ENCODE measurements at regions not wholly inside any gene's neighbourhood (a gene's known extent, or its start where the extent isn't known, plus 50 kb on each side); places are given as distances from the start of the nearest gene placed in this dataset.

DNA sequence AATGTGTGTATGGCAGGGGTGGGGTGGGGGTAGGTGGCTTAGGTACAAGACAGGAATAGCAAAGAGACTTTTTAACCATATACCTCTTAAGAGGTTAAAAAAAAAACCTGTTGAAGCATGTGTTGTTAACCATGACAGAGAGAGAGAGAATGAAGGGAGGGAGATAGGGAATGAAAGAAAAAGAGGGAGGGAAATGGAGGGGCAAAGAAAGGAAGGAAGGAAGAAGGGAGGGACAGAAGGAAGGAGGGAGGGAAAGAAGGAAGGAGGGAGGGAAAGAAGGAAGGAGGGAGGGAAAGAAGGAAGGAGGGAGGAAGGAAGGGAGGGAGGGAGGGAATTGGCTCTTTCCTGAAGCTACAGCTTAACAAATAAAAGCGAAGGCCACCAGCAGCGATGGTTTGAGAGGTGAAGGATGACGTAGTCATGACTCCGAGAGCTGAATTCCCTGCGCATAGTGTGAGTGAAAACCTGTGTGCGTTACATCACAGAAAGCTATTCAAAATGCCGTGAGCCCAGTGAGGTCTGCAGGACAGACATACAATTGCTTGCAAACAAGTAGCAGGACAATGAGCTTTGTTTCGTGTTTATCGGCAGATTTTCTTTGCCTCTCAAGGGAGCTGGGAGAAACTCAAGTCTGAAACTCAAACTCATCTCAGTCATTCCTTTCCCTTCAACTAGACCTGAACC lies 88.6 kb upstream of the NEDD9 start:
- no peak overlapping the region for H3K4me3 ChIP-seq (ENCODE audit: low read depth, low read length)
- DNase-seq (ENCODE audit: low read depth) = no peak
- TF ChIP-seq, protein P1, sequence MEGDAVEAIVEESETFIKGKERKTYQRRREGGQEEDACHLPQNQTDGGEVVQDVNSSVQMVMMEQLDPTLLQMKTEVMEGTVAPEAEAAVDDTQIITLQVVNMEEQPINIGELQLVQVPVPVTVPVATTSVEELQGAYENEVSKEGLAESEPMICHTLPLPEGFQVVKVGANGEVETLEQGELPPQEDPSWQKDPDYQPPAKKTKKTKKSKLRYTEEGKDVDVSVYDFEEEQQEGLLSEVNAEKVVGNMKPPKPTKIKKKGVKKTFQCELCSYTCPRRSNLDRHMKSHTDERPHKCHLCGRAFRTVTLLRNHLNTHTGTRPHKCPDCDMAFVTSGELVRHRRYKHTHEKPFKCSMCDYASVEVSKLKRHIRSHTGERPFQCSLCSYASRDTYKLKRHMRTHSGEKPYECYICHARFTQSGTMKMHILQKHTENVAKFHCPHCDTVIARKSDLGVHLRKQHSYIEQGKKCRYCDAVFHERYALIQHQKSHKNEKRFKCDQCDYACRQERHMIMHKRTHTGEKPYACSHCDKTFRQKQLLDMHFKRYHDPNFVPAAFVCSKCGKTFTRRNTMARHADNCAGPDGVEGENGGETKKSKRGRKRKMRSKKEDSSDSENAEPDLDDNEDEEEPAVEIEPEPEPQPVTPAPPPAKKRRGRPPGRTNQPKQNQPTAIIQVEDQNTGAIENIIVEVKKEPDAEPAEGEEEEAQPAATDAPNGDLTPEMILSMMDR (IDR thresholded peaks at IDR 0.05; ENCODE audit: low read depth, low read length, missing control alignments) = no peak
- in situ Hi-C loops (cut with HindIII; ENCODE audit: low sequenced_read_pairs) = no loop called here

DNA sequence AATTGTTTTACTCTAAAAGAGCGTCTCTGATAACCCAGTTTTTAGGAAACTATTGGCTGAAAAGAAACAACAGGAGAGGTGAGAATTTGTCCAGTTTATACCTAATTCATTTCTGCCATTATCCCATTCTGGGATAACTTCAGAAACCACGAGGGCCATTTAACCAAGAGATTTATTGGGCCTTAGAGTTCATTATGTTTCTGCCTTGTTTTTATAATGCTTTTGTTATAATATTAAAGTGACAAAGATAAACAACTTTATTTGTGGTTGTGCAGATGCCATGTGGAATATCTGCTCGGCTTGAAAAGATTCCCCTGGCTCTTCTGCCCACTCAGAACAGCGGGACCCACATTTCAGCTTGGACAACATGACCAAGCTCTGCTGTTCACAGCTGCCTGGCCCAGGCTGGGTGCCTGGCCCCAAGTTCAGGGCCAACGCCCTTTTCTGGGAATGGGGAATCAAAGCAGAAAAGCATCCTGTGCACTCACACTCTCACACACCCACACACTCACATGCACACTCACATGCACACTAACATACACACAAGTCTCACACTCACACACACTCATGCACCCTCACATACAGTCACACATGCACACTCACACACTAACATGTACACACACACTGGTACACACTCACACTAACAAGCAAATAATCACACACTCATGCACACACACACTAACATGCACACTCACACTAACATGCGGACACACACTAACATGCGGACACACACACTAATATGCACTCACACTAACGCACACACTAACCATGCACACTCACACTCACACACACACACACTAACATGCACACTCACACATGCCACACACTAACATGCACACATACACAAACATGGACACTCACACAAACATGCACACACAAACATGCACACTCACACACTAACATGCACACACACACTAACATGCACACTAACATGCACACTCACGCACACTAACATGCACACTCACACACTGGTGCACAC lies 86.7 kb upstream of the NEDD9 start:
- TF ChIP-seq, protein P1 (IDR thresholded peaks at IDR 0.05; ENCODE audit: low read depth, low read length, missing control alignments) = no peak
- H3K4me3 ChIP-seq (ENCODE audit: low read depth, low read length) = no peak overlapping the region
- no peak for DNase-seq (ENCODE audit: low read depth)
- in situ Hi-C loops (cut with HindIII; ENCODE audit: low sequenced_read_pairs) = no loop called here

DNA sequence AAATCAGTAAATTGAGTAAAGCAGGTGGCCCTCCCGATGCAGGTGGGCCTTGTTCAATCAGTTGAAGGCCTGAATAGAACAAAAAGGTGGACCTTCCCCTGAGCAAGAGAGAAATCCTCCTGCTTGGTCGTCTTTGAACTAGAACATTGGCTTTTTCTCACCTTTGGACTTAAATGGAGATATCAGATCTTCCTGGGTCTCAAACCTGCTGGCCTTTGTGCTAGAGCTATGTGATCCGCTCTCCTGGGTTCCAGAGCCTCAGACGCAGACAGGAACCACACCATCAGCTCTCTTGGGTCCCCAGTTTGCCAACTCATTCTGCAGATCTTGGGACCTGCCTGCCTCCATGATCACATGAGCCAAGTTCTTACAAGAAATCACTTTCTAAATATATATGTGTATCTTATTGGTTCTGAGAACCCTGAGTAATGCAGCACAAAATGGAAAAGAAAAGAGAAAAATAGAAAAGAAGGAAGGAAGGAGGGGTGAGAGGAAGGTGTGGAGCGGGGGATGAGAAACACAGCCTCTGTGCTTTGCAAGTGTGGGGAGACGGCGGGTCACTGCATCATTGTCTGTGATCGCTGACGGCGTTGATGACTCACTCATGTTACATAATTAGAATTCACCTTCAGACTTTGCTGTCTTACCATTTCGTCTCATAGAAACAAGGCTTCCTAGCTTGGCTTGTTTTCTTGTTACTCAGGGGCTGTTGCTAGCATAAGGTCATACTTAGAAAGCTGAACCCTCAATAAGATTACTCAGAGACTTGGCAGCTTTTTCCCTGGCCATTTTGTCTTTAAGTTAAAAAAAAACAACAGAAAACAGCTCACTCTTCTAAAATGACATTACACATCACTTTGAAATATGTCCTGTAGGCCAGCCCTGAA lies 85.7 kb upstream of the NEDD9 start:
- TF ChIP-seq, protein P1 (IDR thresholded peaks at IDR 0.05; ENCODE audit: low read depth, low read length, missing control alignments) = no peak
- DNase-seq (ENCODE audit: low read depth) = peak; percentile 92
- in situ Hi-C loops (cut with HindIII; ENCODE audit: low sequenced_read_pairs) = no loop called here
- no peak overlapping the region for H3K4me3 ChIP-seq (ENCODE audit: low read depth, low read length)

DNA sequence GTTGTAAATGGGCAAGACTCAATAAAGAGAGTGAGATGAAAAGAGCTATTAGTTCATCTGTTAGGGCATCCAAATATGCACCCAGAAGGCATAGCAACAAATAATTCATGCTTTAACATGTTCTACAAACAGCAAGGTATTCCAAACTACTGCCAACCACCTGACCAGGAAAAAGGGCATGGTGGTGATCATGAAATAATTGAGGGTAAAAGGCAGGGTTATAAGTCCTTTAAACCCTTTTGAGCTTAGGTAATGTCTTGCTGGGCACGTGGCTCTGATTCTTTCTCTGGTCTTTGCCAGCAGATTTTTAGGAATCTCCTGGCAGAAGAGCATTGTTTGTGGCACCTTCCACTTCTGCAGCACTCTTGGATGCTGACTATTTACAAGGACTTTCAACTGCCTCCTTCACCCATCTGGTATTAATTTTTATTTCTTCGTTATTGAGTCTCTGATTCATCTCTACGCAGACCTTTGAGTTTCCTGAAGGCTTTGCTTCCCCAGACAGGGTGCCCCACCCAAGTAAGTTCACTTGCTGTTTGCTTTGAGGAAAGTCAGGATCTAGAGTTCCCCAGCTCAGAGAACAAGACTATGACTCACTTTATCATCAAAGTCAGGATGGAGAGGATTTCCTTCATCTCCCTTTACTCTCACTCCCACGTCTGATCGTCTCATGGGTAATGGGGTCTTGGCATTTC lies 83.4 kb upstream of the NEDD9 start:
- in situ Hi-C loops (cut with HindIII; ENCODE audit: low sequenced_read_pairs) = no loop called here
- peak; percentile 12 for DNase-seq (ENCODE audit: low read depth)
- no peak overlapping the region for H3K4me3 ChIP-seq (ENCODE audit: low read depth, low read length)
- TF ChIP-seq, protein P1 (IDR thresholded peaks at IDR 0.05; ENCODE audit: low read depth, low read length, missing control alignments) = no peak

DNA sequence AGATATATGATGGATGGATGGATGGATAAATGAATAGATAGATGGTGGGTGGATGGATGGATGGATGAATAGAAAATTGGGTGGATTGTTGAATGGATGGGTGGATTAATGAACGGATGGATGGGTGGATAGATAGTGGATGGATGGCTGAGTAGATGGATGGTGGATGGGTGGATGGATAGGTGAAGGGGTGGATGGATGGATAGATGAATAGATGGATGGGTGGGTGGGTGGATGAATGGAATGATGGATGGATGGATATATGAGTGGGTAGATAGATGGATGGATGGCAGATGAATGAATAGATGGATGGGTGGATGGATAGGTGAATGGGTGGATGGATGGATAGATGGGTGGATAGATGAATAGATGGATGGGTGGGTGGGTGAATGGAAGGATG lies 80.7 kb upstream of the NEDD9 start:
- H3K4me3 ChIP-seq (ENCODE audit: low read depth, low read length) = no peak overlapping the region
- in situ Hi-C loops (cut with HindIII; ENCODE audit: low sequenced_read_pairs) = no loop called here
- TF ChIP-seq, protein P1 (IDR thresholded peaks at IDR 0.05; ENCODE audit: low read depth, low read length, missing control alignments) = no peak
- DNase-seq (ENCODE audit: low read depth) = no peak

All from astrocyte of the cerebellum (primary cell).